ENCODE measurements at regions not wholly inside any gene's neighbourhood (a gene's known extent, or its start where the extent isn't known, plus 50 kb on each side); places are given as distances from the start of the nearest gene placed in this dataset.

DNA sequence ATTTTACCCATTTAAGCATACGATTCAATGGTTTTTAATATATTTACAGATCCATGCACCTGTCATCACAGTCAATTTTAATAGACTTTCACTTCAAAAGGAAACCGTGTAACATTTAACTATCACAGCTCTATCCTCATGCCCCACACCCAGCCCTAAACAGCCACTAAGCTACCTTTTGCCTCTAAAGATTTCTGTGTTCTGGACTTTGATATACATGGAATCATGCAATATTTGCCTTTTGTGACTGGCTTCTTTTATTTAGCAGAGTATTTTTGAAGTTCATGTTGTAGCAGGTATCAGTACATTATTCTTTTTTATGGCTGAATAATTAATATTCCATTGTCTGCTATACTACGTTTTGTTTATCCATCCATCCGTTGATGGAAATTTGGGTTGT lies 50.3 kb upstream of the STX16 start:
- Histone ChIP-seq H3K27me3 (ENCODE audit: control insufficient read depth in 1 of 2, insufficient read depth in 2 of 2, low read length in 2 of 2) (no peaks in the 10 kb centered on the region), H3K4me3 (ENCODE audit: low read depth in 1 of 2, low read length in 2 of 2) (no peak overlapping the region), H3K9me3 (ENCODE audit: control insufficient read depth in 2 of 2, insufficient read depth in 1 of 2, low read depth in 1 of 2, low read length in 1 of 2) (peaks cover 0 to 5% of the 10 kb centered on the region in 2 donors), H3K4me1 (ENCODE audit: control insufficient read depth in 2 of 2, insufficient read depth in 2 of 2, low read length in 1 of 2) (peaks cover 3 to 6% of the 10 kb centered on the region in 2 donors), H3K27ac (ENCODE audit: low read depth in 2 of 2, low read length in 1 of 2) (no peak overlapping the region), H3K36me3 (ENCODE audit: control insufficient read depth in 2 of 2, insufficient read depth in 2 of 2, low read length in 1 of 2) (no peaks in the 10 kb centered on the region)
- WGBS, 2 donors, result 67 to 69% methylated on average over 4 of the region's 4 CpGs

DNA sequence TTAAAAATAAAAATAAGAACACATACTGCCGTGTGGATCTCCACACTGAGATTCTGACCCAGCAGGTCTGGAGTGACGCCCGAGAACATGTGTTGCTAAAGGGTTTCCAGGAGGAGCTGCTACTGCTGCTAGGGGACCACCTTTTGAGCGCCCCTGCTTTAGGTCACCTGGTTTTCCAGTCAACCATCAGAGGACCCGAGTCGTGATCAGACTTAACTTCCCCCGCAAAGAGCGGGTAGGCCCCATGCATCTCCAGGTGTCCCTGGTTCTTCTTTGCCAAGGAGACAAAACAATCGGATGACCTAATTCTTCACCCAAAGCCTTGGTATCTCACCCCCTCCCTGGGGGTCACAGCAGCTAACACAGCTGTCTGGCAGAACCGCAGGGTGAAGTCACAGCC lies 51.1 kb upstream of the STX16 start:
- no peak overlapping the region for H3K4me3 ChIP-seq (ENCODE audit: low read depth in 1 of 2, low read length in 2 of 2)
- H3K27me3 ChIP-seq (ENCODE audit: control insufficient read depth in 1 of 2, insufficient read depth in 2 of 2, low read length in 2 of 2), result no peaks in the 10 kb centered on the region
- 94 to 95% methylated on average over 10 of the region's 10 CpGs for WGBS, 2 donors
- H3K9me3 ChIP-seq (ENCODE audit: control insufficient read depth in 2 of 2, insufficient read depth in 1 of 2, low read depth in 1 of 2, low read length in 1 of 2), result peaks cover 0 to 5% of the 10 kb centered on the region in 2 donors
- no peaks in the 10 kb centered on the region for H3K36me3 ChIP-seq (ENCODE audit: control insufficient read depth in 2 of 2, insufficient read depth in 2 of 2, low read length in 1 of 2)
- no peak overlapping the region for H3K27ac ChIP-seq (ENCODE audit: low read depth in 2 of 2, low read length in 1 of 2)
- peaks cover 3 to 6% of the 10 kb centered on the region in 2 donors for H3K4me1 ChIP-seq (ENCODE audit: control insufficient read depth in 2 of 2, insufficient read depth in 2 of 2, low read length in 1 of 2)

DNA sequence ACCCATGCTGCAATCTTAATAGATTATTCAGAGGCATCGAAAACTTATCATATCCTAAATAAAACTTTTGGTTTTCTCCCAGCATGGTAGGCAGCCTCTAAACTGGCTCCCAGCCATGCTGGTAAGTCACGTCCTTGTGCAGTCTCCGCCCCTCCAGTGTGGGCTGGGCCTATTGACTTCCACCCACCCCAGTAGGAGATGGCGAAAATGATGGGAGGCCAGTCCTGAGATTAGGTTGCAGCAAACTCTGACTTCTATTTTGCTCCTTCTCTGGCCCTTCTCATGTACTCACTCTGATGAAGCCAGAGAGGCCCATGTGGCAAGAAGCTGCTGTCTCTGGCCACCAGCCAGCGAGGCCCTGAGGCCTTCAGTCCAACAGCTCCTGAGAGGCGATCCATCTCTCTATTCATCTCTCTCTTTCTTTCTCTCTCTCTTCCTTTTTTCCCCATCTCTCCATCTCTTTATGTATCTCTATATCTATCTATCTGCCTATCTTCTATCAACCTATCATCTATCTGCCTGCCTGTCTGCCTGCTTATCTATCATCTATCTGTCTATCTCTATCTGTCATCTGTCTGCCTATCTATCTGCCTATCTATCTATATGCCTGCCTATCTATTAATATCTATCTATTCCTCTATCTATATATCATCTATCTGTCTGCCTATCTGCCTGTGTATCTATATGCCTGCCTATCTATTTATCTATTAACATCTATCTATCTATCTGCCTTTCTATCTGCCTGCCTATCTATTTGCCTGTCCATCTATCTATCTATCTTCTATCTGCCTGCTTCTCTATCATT lies 52.7 kb upstream of the STX16 start:
- peaks cover 0 to 3% of the 10 kb centered on the region in 2 donors for H3K9me3 ChIP-seq (ENCODE audit: control insufficient read depth in 2 of 2, insufficient read depth in 1 of 2, low read depth in 1 of 2, low read length in 1 of 2)
- peaks cover 2 to 6% of the 10 kb centered on the region in 2 donors for H3K4me1 ChIP-seq (ENCODE audit: control insufficient read depth in 2 of 2, insufficient read depth in 2 of 2, low read length in 1 of 2)
- 47 to 55% methylated on average over 6 of the region's 6 CpGs for WGBS, 2 donors
- no peaks in the 10 kb centered on the region for H3K36me3 ChIP-seq (ENCODE audit: control insufficient read depth in 2 of 2, insufficient read depth in 2 of 2, low read length in 1 of 2)
- H3K27me3 ChIP-seq (ENCODE audit: control insufficient read depth in 1 of 2, insufficient read depth in 2 of 2, low read length in 2 of 2), result no peaks in the 10 kb centered on the region
- H3K4me3 ChIP-seq (ENCODE audit: low read depth in 1 of 2, low read length in 2 of 2), result no peak overlapping the region
- peak overlapping the region; percentile 61 to 77 for H3K27ac ChIP-seq (ENCODE audit: low read depth in 2 of 2, low read length in 1 of 2)

DNA sequence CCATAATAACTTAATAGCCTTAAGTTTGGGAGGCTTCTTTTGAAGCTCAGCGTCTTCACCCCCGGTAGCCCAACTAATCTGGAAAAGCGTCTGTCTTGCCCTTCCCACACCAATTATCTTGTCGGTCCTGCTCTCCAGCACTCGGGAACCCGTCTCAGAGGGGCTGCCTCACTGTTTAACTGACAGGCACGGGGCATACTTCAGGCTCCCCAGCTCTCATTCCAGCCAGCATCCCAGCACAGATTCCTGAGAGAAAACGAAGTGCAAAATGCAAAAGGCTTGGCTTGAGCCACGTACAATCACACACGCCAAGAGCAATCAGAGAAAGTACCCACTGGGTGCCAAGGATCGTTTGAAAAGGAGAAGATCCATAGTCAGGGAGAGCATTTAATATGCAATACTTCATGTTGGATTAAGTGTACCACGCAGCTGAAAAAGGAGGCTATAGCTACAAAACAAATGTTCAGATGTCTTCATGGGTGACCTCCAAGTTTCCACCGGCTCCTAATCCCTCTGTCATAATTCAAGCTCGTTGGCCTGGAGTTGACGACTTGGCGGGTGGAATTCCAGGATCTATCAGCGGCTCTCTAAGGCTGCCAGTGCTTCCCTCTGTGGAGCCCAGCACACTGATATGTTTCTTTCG lies 53.7 kb upstream of the STX16 start:
- WGBS, 2 donors, result 21 to 29% methylated on average over 18 of the region's 18 CpGs
- peaks cover 2 to 6% of the 10 kb centered on the region in 2 donors for H3K4me1 ChIP-seq (ENCODE audit: control insufficient read depth in 2 of 2, insufficient read depth in 2 of 2, low read length in 1 of 2)
- peak overlapping the region; percentile 77 to 83 for H3K27ac ChIP-seq (ENCODE audit: low read depth in 2 of 2, low read length in 1 of 2)

DNA sequence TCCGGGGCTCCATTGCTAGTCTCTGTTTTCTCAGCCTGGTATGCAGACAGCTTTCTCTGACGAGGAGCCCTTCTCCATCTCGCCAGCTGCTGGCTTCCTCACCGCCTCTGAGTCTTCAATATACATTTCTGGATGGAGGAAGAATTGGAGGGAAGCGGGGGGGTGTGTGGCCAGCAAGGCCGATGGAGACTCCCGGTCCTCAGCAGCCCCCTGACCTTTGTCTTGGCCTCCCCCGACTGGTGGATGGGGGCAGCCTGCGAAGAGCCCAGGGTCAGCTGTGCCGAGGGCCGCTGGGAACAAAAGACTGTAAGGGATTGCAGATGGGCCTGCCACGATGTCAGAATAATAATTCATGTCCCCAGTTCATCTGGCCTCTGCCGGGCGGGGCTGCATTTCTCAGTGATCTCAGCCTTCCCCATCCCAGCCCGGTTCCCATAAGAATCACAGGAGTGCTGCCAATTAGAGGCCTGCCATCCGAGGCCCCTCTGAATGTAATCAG lies 54.3 kb upstream of the STX16 start:
- peak overlapping the region; percentile 50 to 83 for H3K27ac ChIP-seq (ENCODE audit: low read depth in 2 of 2, low read length in 1 of 2)
- no peak overlapping the region for H3K4me3 ChIP-seq (ENCODE audit: low read depth in 1 of 2, low read length in 2 of 2)
- H3K9me3 ChIP-seq (ENCODE audit: control insufficient read depth in 2 of 2, insufficient read depth in 1 of 2, low read depth in 1 of 2, low read length in 1 of 2), result peaks cover 0 to 2% of the 10 kb centered on the region in 2 donors
- H3K36me3 ChIP-seq (ENCODE audit: control insufficient read depth in 2 of 2, insufficient read depth in 2 of 2, low read length in 1 of 2), result no peaks in the 10 kb centered on the region
- H3K27me3 ChIP-seq (ENCODE audit: control insufficient read depth in 1 of 2, insufficient read depth in 2 of 2, low read length in 2 of 2), result no peaks in the 10 kb centered on the region
- H3K4me1 ChIP-seq (ENCODE audit: control insufficient read depth in 2 of 2, insufficient read depth in 2 of 2, low read length in 1 of 2), result peaks cover 2 to 6% of the 10 kb centered on the region in 2 donors
- 45 to 49% methylated on average over 16 of the region's 16 CpGs for WGBS, 2 donors

More for the DNA sequence above, 53.7 kb upstream of the STX16 start:
- Histone ChIP-seq H3K27me3 (ENCODE audit: control insufficient read depth in 1 of 2, insufficient read depth in 2 of 2, low read length in 2 of 2) (no peaks in the 10 kb centered on the region), H3K9me3 (ENCODE audit: control insufficient read depth in 2 of 2, insufficient read depth in 1 of 2, low read depth in 1 of 2, low read length in 1 of 2) (no peaks in the 10 kb centered on the region), H3K4me3 (ENCODE audit: low read depth in 1 of 2, low read length in 2 of 2) (no peak overlapping the region), H3K36me3 (ENCODE audit: control insufficient read depth in 2 of 2, insufficient read depth in 2 of 2, low read length in 1 of 2) (no peaks in the 10 kb centered on the region)

DNA sequence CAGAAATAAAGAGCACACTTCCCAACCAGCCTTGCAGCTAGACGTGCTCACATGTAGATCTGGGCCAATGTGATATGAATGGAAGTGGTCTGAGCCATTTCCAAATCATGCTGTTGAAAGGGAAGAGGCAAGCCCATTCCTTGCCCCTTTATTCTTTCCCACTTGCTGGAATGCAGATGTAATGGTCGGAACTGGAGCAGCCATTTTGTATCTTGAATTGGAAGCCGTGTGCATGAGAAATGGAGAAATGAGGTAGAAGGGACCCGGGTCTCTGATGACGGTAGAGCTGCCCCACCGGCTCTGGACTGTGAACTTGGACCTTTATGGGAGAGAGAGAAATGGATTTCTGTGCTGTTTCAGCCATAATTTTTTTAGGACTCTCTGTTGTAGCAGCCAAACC lies 54.8 kb upstream of the STX16 start:
- H3K4me3 ChIP-seq (ENCODE audit: low read depth in 1 of 2, low read length in 2 of 2), result no peak overlapping the region
- no peaks in the 10 kb centered on the region for H3K27me3 ChIP-seq (ENCODE audit: control insufficient read depth in 1 of 2, insufficient read depth in 2 of 2, low read length in 2 of 2)
- peaks cover 0 to 2% of the 10 kb centered on the region in 2 donors for H3K9me3 ChIP-seq (ENCODE audit: control insufficient read depth in 2 of 2, insufficient read depth in 1 of 2, low read depth in 1 of 2, low read length in 1 of 2)
- H3K4me1 ChIP-seq (ENCODE audit: control insufficient read depth in 2 of 2, insufficient read depth in 2 of 2, low read length in 1 of 2), result peaks cover 2 to 6% of the 10 kb centered on the region in 2 donors
- no peaks in the 10 kb centered on the region for H3K36me3 ChIP-seq (ENCODE audit: control insufficient read depth in 2 of 2, insufficient read depth in 2 of 2, low read length in 1 of 2)
- peak overlapping the region in 1 of 2 donors; percentile 50 for H3K27ac ChIP-seq (ENCODE audit: low read depth in 2 of 2, low read length in 1 of 2)
- WGBS, 2 donors, result 80 to 89% methylated on average over 6 of the region's 6 CpGs

DNA sequence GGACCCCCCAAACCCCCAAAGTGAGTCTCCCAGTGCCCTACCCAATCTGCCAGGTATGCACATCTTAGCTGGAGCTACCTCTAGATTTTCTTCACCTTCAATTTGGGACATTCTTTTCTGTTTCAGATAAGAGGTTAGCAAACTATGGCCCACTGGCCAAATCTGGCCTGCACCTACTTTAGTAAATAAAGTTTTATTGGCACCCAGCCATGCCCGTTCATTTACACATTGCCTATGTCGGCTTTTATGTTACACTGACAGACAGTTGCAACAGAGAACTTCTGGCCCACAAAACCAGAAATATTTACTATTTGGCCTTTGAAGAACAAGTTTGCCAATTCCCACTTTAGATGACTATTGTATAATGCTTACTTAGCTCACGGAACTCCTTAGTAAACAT lies 55.9 kb upstream of the STX16 start:
- Histone ChIP-seq H3K27ac (ENCODE audit: low read depth in 2 of 2, low read length in 1 of 2) (no peak overlapping the region), H3K27me3 (ENCODE audit: control insufficient read depth in 1 of 2, insufficient read depth in 2 of 2, low read length in 2 of 2) (no peaks in the 10 kb centered on the region), H3K9me3 (ENCODE audit: control insufficient read depth in 2 of 2, insufficient read depth in 1 of 2, low read depth in 1 of 2, low read length in 1 of 2) (peaks cover 0 to 2% of the 10 kb centered on the region in 2 donors), H3K4me1 (ENCODE audit: control insufficient read depth in 2 of 2, insufficient read depth in 2 of 2, low read length in 1 of 2) (peaks cover 2 to 6% of the 10 kb centered on the region in 2 donors), H3K36me3 (ENCODE audit: control insufficient read depth in 2 of 2, insufficient read depth in 2 of 2, low read length in 1 of 2) (no peaks in the 10 kb centered on the region), H3K4me3 (ENCODE audit: low read depth in 1 of 2, low read length in 2 of 2) (no peak overlapping the region)
- 46 to 48% methylated on average over 3 of the region's 3 CpGs for WGBS, 2 donors

DNA sequence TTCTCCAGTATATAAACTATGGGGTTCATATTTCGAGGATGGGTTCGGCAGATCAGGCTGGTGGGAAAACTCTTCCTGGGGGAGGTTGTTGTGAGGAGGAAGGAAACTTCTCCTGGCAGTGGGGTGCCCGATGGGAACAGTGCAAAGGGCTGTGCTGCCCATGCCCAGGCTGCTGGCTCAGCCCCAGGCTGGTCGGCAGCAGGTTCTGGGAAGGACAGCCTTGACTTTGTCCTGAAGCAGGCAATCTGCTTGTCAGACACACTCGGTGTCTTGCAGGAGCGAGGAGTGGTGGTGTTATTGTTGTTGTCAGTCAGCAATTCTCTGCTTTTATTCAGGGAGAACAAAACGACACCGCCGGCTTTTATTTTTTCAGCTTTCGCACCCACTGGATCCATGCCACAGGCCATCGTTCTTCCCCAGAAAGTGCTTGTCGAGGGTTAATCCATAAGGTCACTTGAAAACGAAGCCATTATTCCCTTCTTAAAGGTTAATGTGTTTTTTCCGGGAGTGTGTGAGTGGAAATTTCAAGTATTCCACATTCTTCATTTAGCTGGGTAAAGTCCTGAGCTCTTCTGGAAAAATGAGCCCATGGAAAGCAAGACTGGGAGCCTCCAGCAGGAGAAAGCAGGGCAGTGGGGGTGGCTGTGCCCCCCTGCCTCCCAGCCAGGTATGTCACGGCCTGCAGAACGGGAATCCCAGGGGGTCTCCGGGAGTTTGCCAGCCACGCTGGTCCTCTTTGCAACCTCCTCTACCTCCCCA lies 57.0 kb upstream of the STX16 start:
- peaks cover 2% of the 10 kb centered on the region in 2 donors for H3K9me3 ChIP-seq (ENCODE audit: control insufficient read depth in 2 of 2, insufficient read depth in 1 of 2, low read depth in 1 of 2, low read length in 1 of 2)
- H3K36me3 ChIP-seq (ENCODE audit: control insufficient read depth in 2 of 2, insufficient read depth in 2 of 2, low read length in 1 of 2), result no peaks in the 10 kb centered on the region
- no peak overlapping the region for H3K27ac ChIP-seq (ENCODE audit: low read depth in 2 of 2, low read length in 1 of 2)
- no peak overlapping the region for H3K4me3 ChIP-seq (ENCODE audit: low read depth in 1 of 2, low read length in 2 of 2)
- 43 to 51% methylated on average over 18 of the region's 18 CpGs for WGBS, 2 donors
- H3K4me1 ChIP-seq (ENCODE audit: control insufficient read depth in 2 of 2, insufficient read depth in 2 of 2, low read length in 1 of 2), result peaks cover 2 to 6% of the 10 kb centered on the region in 2 donors
- no peaks in the 10 kb centered on the region for H3K27me3 ChIP-seq (ENCODE audit: control insufficient read depth in 1 of 2, insufficient read depth in 2 of 2, low read length in 2 of 2)

DNA sequence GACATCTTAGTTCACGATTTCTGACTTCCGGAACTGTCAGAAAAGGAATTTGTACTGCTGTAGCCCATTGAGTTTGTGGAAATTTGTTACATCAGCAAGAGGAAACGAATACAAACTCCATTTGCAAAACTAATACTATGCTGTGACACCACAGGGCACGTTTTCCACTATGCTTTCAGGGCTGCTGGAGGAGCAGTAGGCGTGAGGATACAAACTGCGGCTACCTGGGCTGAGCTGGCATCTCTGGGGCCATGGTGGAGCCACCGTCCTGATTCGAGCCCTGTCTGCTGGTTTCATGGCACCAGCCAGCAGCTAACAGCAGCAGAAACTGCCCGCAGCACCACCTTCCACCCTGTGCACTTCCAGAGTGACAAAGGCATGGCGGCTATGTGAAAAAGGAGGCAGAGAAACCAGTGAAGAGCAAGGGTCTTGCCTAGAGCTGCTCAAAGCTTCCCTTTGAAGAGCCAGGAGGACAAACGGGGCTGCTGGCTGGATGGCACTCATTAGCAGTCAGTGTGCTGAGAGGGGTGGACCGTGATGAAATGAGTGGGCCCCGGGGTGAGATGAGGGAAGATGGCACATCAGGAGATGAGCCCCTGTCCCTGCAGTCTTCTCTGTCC lies 58.9 kb upstream of the STX16 start:
- Histone ChIP-seq H3K27ac (ENCODE audit: low read depth in 2 of 2, low read length in 1 of 2) (no peak overlapping the region), H3K4me3 (ENCODE audit: low read depth in 1 of 2, low read length in 2 of 2) (no peak overlapping the region), H3K9me3 (ENCODE audit: control insufficient read depth in 2 of 2, insufficient read depth in 1 of 2, low read depth in 1 of 2, low read length in 1 of 2) (peaks cover 2% of the 10 kb centered on the region in 2 donors), H3K4me1 (ENCODE audit: control insufficient read depth in 2 of 2, insufficient read depth in 2 of 2, low read length in 1 of 2) (peaks cover under 1 to 2% of the 10 kb centered on the region in 2 donors), H3K27me3 (ENCODE audit: control insufficient read depth in 1 of 2, insufficient read depth in 2 of 2, low read length in 2 of 2) (no peaks in the 10 kb centered on the region), H3K36me3 (ENCODE audit: control insufficient read depth in 2 of 2, insufficient read depth in 2 of 2, low read length in 1 of 2) (no peaks in the 10 kb centered on the region)
- WGBS, 2 donors, result 83 to 87% methylated on average over 13 of the region's 13 CpGs
